ENCODE measurements at regions not wholly inside any gene's neighbourhood (a gene's known extent, or its start where the extent isn't known, plus 50 kb on each side); places are given as distances from the start of the nearest gene placed in this dataset.

DNA sequence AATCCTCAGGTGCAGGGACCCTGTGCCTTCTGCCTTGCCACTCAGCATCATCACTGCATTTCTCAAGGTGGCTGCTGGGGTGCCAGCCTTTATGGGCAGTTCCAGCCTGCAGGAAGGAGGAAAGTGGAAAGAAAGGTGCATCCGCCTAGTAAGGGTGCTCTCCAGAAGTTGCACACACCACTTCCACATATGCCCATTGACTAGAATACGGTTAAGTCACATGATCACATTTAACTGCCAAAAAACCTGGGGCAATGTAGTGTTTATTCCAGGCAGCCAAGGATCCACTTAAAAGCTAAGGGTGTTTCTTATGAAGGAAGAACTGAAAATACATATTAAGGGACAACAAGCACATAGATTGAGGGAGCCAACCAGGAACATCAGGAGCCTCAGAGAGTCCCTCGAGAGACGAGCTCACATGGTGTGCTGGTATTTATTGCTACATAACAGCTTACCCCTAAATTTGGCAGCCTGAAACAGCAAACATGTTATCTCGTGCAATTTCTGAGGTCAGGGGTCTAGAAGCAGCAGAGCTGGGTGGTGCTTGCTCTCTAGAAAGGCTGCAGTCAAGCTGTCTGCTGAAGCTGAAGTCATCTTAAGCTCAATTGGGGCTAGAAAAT is 52.0 kb upstream of the MMP2 start:
- no peak for DNase-seq (ENCODE audit: low read depth, low spot score)
- H3K27ac ChIP-seq: no peak overlapping the region
